Endothelial cell (in vitro differentiated cells): ENCODE measurements at regions not wholly inside any gene's neighbourhood (a gene's known extent, or its start where the extent isn't known, plus 50 kb on each side); places are given as distances from the start of the nearest gene placed in this dataset.

Source experiments
- DNase-seq: peaks from one replicate; pipeline ENCODE4 v3.0.0; 2021; ENCODE audit warnings: low spot score
- H3K27ac Mint-ChIP-seq: one replicate; pipeline ENCODE4 v1.8.0; 2021; ENCODE audit warnings: mixed read lengths, inconsistent platforms; ENCODE audit not compliant: unreplicated experiment
- H3K27me3 Mint-ChIP-seq: one replicate; pipeline ENCODE4 v1.8.0; 2021; ENCODE audit warnings: mild to moderate bottlenecking, moderate library complexity, mixed read lengths, inconsistent platforms; ENCODE audit not compliant: unreplicated experiment
- H3K36me3 Mint-ChIP-seq: one replicate; pipeline ENCODE4 v1.8.0; 2021; ENCODE audit warnings: mild to moderate bottlenecking, low read depth, mixed read lengths, inconsistent platforms; ENCODE audit not compliant: unreplicated experiment
- H3K4me1 Mint-ChIP-seq: one replicate; pipeline ENCODE4 v1.8.0; 2021; ENCODE audit warnings: mild to moderate bottlenecking, mixed read lengths, inconsistent platforms; ENCODE audit not compliant: unreplicated experiment
- H3K4me3 Mint-ChIP-seq: one replicate; pipeline ENCODE4 v1.8.0; 2021; ENCODE audit warnings: mild to moderate bottlenecking, mixed read lengths, inconsistent platforms; ENCODE audit not compliant: unreplicated experiment
- H3K9me3 Mint-ChIP-seq: one replicate; pipeline ENCODE4 v1.8.0; 2021; ENCODE audit warnings: mixed read lengths, inconsistent platforms; ENCODE audit not compliant: unreplicated experiment
- CTCF ChIP-seq: fragments of 200-600 bp; sonication (generic); IDR thresholded peaks from one replicate; pipeline ENCODE4 v1.5.0; 2021; ENCODE audit warnings: antibody characterized with exemption; ENCODE audit not compliant: unreplicated experiment

DNA sequence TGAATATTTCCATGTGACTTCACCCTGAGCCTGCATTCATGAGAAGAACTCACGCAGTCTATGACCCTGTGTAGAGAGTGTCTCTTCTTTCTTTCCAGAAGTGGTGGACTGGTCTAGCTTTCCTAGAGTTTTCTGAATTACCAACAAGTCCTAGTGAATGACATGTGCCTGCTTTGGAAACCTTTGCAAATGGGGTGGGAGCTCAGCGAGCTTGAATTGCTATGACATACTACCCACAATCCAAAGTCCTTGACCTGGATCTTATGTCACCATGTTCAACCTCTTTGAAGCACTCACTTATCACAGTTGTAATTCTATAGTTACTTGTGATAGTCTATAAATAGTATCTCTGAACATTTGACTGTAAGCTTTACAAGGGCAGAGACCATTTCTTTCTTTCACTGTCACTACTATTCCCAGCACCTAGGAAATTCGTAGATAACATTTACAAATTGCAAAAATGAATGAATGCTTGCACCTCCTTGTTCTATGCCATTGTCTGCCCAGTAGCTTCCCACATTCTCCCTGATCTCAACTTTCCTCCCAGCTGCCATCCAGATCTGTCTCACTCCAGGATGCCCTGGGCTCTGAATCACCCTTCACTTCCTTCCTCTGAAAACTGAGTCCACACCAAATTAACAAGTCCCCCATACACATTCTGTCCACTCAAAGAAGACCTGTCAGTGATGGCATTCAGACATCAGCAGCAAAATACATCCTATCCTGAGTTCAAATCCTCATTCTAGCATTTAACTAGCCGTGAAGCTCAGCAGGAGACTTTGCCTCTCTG lies 201.9 kb upstream of the SESN3 start:
- no peak for DNase-seq

DNA sequence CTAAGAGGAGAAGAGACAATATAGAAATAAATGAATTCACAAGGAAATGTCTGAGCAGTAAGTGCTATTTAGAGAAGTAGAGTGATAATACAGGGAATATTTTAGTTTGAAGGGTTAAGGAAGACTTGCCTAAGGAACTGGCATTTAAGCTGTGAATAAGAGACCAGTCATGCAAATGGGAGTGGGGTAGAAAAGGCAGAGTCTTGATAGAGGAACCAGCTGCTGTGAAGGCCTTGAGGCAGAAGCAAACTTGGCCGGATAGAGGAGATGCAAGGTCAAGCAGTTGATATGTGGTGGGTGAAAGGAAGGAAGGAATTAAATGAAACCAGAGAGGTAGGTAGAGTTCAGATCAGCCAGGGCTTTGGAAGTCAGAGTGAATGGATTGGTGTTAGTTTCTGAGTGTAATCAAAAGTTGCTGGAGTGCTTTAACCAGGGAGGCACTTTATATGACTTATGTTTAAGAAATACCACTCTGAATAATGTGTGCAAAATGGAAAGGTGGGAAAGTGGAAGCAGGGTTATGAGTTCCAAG lies 198.4 kb upstream of the SESN3 start:
- Mint-ChIP-seq H3K4me1 (peaks cover 6% of the 10 kb centered on the region), H3K36me3 (no peaks in the 10 kb centered on the region), H3K27ac (no peak overlapping the region), H3K4me3 (no peak overlapping the region), H3K27me3 (no peaks in the 10 kb centered on the region), H3K9me3 (no peaks in the 10 kb centered on the region)
- no peak for TF ChIP-seq CTCF
- no peak for DNase-seq

More for the DNA sequence above, 201.9 kb upstream of the SESN3 start:
- Mint-ChIP-seq H3K9me3 (no peaks in the 10 kb centered on the region), H3K27ac (no peak overlapping the region), H3K4me1 (peaks cover 18% of the 10 kb centered on the region), H3K4me3 (no peak overlapping the region), H3K36me3 (no peaks in the 10 kb centered on the region), H3K27me3 (peaks cover 2% of the 10 kb centered on the region)
- no peak for TF ChIP-seq CTCF

- Mint-ChIP-seq H3K9me3 (no peaks in the 10 kb centered on the region), H3K4me3 (no peak overlapping the region), H3K27me3 (no peaks in the 10 kb centered on the region), H3K27ac (no peak overlapping the region), H3K4me1 (no peaks in the 10 kb centered on the region), H3K36me3 (no peaks in the 10 kb centered on the region)
- no peak for DNase-seq
- TF ChIP-seq CTCF = no peak
Measured at GRCh38 chr11:95426823-95427462, 195.9 kb upstream of the SESN3 start.

GRCh38 chr11:95419915-95420314 lies 188.9 kb upstream of the SESN3 start:
- Mint-ChIP-seq H3K4me3 (no peak overlapping the region), H3K27ac (no peak overlapping the region), H3K4me1 (no peaks in the 10 kb centered on the region), H3K27me3 (no peaks in the 10 kb centered on the region), H3K36me3 (no peaks in the 10 kb centered on the region), H3K9me3 (no peaks in the 10 kb centered on the region)
- no peak for TF ChIP-seq CTCF
- DNase-seq = no peak

DNA sequence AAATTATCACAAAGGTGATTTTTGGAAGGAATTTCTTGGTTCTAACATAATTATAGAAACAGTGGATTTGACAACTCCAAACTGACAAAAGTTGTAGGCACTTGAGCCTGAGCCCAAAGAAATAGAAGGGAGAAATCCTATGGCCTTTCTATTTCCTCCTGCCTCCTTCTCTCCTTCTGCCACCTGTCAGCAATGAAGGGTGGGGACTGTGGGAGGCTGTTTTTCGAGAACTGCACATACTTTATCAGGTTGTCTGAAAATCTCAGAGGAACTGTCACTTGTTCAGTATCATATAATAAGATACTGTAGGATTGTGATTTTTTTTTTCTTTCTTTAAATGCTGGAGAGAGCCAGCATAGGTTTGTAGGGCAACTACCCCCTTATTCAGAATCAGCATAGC lies 187.9 kb upstream of the SESN3 start:
- TF ChIP-seq CTCF = no peak
- no peaks in the 10 kb centered on the region for H3K36me3 Mint-ChIP-seq
- H3K4me1 Mint-ChIP-seq = no peaks in the 10 kb centered on the region
- H3K4me3 Mint-ChIP-seq = no peak overlapping the region
- DNase-seq = no peak
- H3K27me3 Mint-ChIP-seq = peaks cover under 1% of the 10 kb centered on the region
- H3K9me3 Mint-ChIP-seq = no peaks in the 10 kb centered on the region
- H3K27ac Mint-ChIP-seq = no peak overlapping the region
